ENCODE measurements at regions not wholly inside any gene's neighbourhood (a gene's known extent, or its start where the extent isn't known, plus 50 kb on each side); places are given as distances from the start of the nearest gene placed in this dataset.
A peak's percentile ranks its signal among the peaks of the same experiment; 100 is the strongest.

- no peak overlapping the region for H3K27ac ChIP-seq (replicated peaks)
- no peaks in the 10 kb centered on the region for H3K27me3 ChIP-seq (ENCODE audit: low read depth)
- H3K4me3 ChIP-seq, result peak overlapping the region; percentile 53
- no peak for DNase-seq
- TF ChIP-seq CTCF (IDR thresholded peaks at IDR 0.05; ENCODE audit: borderline replicate concordance), result no peak
- H3K4me1 ChIP-seq, result peaks cover 11% of the 10 kb centered on the region
- intact Hi-C loops (cut with micrococcal nuclease), result no loop called here
- no peaks in the 10 kb centered on the region for H3K9me3 ChIP-seq (replicated peaks)
- no peaks in the 10 kb centered on the region for H3K36me3 ChIP-seq
Observed at GRCh38 chr5:88396751-88397281, 128.2 kb upstream of the TMEM161B start.

GRCh38 chr5:88396000-88396535 is 127.4 kb upstream of the TMEM161B start:
- DNase-seq, result no peak
- no peaks in the 10 kb centered on the region for H3K9me3 ChIP-seq (replicated peaks)
- H3K4me1 ChIP-seq, result peaks cover 4% of the 10 kb centered on the region
- no peak for TF ChIP-seq CTCF (IDR thresholded peaks at IDR 0.05; ENCODE audit: borderline replicate concordance)
- H3K27me3 ChIP-seq (ENCODE audit: low read depth), result no peaks in the 10 kb centered on the region
- intact Hi-C loops (cut with micrococcal nuclease), result no loop called here
- no peak overlapping the region for H3K27ac ChIP-seq (replicated peaks)
- H3K4me3 ChIP-seq, result no peak overlapping the region
- H3K36me3 ChIP-seq, result no peaks in the 10 kb centered on the region

- no peak for DNase-seq
Observed at GRCh38 chr5:88395264-88395663, 126.6 kb upstream of the TMEM161B start.

GRCh38 chr5:88394536-88395175 is 126.0 kb upstream of the TMEM161B start:
- H3K4me3 ChIP-seq, result no peak overlapping the region
- no peak for TF ChIP-seq CTCF (IDR thresholded peaks at IDR 0.05; ENCODE audit: borderline replicate concordance)
- no peaks in the 10 kb centered on the region for H3K27me3 ChIP-seq (ENCODE audit: low read depth)
- intact Hi-C loops (cut with micrococcal nuclease), result no loop called here
- peaks cover 4% of the 10 kb centered on the region for H3K4me1 ChIP-seq
- no peak overlapping the region for H3K27ac ChIP-seq (replicated peaks)
- no peaks in the 10 kb centered on the region for H3K36me3 ChIP-seq
- no peaks in the 10 kb centered on the region for H3K9me3 ChIP-seq (replicated peaks)
- no peak for DNase-seq

More at GRCh38 chr5:88395264-88395663, 126.6 kb upstream of the TMEM161B start:
- intact Hi-C loops (cut with micrococcal nuclease), result no loop called here
- Histone ChIP-seq H3K9me3 (replicated peaks) (no peaks in the 10 kb centered on the region), H3K4me3 (no peak overlapping the region), H3K27me3 (ENCODE audit: low read depth) (no peaks in the 10 kb centered on the region), H3K4me1 (peaks cover 4% of the 10 kb centered on the region), H3K27ac (replicated peaks) (no peak overlapping the region), H3K36me3 (no peaks in the 10 kb centered on the region)
- TF ChIP-seq CTCF (IDR thresholded peaks at IDR 0.05; ENCODE audit: borderline replicate concordance), result no peak

DNA sequence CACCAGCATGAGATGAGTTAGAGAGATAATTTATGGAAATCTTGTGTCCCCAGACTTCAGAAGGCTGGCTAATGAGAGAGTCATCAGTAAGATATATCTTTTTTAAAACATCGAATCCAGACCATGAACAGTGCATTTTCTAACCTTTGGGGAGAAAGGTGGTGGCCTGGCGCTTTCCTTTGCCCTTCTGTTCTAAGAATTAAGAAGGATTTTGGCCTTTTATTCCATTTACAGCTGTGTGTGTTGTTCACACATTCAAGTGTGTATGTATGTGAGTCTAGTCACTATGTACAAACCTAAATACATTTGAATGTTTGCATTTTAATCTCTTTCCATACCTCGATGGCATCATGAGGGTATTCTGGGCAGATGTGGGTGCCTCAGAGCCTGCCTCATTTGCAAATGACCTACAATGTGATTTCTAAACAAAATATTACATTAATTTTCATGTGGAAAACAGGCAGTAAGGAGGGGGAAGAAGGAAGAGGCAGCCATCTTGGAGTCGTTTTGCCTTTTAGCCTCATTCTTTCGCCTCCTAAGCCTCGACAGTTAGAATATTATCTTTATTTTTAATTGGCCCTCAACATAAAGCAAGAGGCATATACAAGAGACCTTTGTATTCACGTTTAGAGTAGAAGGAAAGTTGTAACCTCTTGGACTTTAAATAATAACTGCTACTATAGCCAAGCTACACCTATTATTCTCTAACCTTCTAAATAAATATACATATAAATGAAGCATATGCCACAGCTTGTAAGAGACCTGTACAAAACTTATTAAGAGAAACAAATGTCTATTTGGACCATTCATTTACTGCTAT is 125.3 kb upstream of the TMEM161B start:
- intact Hi-C loops (cut with micrococcal nuclease), result no loop called here
- H3K27me3 ChIP-seq (ENCODE audit: low read depth), result no peaks in the 10 kb centered on the region
- no peak overlapping the region for H3K4me3 ChIP-seq
- no peak for DNase-seq
- no peak for TF ChIP-seq CTCF (IDR thresholded peaks at IDR 0.05; ENCODE audit: borderline replicate concordance)
- no peaks in the 10 kb centered on the region for H3K36me3 ChIP-seq
- no peaks in the 10 kb centered on the region for H3K9me3 ChIP-seq (replicated peaks)
- H3K4me1 ChIP-seq, result peaks cover 4% of the 10 kb centered on the region
- no peak overlapping the region for H3K27ac ChIP-seq (replicated peaks)
